G401.6 (cell line): ENCODE measurements at regions not wholly inside any gene's neighbourhood (a gene's known extent, or its start where the extent isn't known, plus 50 kb on each side); places are given as distances from the start of the nearest gene placed in this dataset.
A peak's percentile ranks its signal among the peaks of the same experiment; 100 is the strongest.
"Not testable (repeated sequence)": the region's sequence is repeated elsewhere in the genome, so short reads cannot be mapped to it uniquely, and the experiment has no call there.

ENCODE experiments used
- FAIRE-seq: peaks from 2 replicates; lab custom pipeline; 2012; peaks lifted over from hg19 to GRCh38; lab: Jason Lieb, UNC

DNA sequence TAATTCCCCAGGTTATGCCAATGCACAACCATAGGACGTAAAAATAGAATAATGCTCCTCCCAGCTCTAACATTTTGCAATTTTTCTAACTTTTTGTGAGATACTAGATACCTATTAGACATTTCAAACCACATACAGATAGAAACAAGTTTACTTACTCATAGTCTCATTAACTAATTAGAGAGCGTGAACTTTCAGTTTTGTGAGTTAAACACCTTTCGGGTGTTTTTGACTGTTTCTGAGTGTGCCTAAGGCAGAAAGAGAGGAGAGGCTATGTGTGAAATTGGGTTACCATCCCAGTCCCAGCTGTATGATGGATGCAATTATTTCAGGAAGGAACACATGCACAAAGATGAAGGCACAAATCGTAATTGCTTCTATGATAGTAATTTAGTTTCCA is 300.4 kb upstream of the POU1F1 start:
- FAIRE-seq, result no peak

DNA sequence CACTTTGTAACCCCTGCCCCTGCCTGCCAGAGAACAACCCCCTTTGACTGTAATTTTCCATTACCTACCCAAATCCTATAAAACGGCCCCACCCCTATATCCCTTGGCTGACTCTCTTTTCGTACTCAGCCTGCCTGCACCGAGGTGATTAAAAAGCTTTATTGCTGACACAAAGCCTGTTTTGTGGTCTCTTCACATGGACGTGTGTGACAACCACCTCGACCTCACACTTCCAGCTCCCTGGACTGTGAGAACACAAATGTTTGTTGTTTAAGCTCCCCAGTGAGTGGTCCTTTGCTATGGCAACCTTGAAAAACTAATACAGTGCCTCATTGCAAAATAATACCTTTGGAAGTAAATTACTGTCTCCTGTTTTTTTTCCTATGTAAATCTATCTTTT is 299.2 kb upstream of the POU1F1 start:
- FAIRE-seq, result no peak

- FAIRE-seq, result no peak
Measured at GRCh38 chr3:87568331-87568730, 291.9 kb upstream of the POU1F1 start.

GRCh38 chr3:87564438-87564837 is 288.1 kb upstream of the POU1F1 start:
- FAIRE-seq, result no peak

DNA sequence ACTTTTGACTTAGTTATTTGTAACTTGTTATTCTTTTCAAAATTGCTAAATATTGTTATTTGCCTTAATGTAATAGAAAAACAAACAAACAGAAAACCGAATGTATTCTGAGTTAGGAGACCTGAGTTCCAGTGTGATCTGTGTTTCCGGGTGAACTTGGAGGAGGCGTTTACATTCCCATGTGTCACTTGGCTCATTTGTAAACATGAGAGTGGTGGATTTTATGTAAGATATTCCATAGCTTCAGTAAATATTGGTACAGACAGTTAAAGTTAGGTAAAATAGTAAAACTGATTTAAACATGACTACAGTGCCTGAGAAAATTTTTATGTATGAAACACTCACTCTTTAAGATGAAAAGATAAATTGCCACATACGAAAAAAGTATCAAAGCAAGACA is 287.3 kb upstream of the POU1F1 start:
- FAIRE-seq, result no peak

GRCh38 chr3:87558492-87558891 is 282.1 kb upstream of the POU1F1 start:
- no peak for FAIRE-seq

GRCh38 chr3:87555290-87555689 is 278.9 kb upstream of the POU1F1 start:
- FAIRE-seq, result no peak

- no peak for FAIRE-seq
Measured at GRCh38 chr3:87553058-87553457, 276.7 kb upstream of the POU1F1 start.

DNA sequence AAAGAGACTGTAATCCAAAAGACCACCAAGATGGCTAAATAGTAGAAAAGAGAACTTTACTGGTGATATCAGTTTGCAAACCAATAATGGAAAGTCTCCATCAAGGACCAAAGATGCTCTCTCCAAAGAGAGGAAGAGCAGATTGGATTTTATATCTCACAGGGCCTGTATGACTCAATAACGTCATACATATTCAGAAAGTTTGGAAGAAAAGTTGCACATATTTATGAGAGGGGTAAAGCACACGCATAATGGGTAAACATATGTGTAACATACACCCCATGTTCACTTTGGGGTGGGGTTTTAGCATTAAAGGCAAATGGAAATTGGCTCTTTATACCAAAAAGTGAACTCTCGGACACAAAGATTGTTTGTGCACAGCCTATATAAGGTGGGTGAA is 274.5 kb upstream of the POU1F1 start:
- FAIRE-seq, result no peak

DNA sequence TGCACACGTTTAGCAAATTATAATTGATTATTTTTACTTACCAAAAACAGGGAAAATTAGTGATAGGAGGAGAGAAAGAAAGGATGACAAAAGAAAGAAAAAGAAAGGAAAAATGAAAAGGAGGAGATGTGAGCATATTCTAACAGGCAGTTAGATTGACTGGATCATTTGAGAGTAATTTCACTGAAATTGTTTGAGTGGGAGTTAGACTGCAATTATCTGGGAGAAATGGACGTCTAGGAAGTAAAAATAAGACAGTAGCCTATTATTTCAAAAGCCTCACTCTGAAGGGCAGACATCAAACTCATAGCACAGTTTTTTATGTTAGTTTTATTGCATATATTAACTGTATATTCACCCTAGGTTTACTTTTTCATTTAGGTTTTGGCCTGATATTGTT is 272.8 kb upstream of the POU1F1 start:
- no peak for FAIRE-seq

DNA sequence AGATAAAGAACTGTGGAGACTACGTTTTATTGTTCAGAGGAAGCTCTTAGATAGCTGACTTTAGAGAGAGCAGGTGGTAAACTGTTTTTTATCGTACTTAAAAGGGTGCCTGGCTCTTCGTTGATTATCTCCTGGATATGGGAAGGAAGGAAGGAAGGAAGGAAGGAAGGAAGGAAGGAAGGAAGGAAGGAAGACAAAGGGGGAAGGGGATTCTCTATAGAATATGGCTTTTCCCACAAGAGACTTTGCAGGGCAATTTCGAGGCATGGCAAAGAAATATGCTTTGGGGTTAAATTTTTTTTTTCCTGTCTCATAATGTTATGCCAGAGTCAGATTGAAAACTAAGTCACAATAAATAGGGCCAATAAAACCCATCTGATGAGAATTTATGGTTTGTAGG is 271.9 kb upstream of the POU1F1 start:
- FAIRE-seq, result no peak

- no peak for FAIRE-seq
Measured at GRCh38 chr3:87546216-87546615, 269.8 kb upstream of the POU1F1 start.

- FAIRE-seq, result not testable (repeated sequence)
Measured at GRCh38 chr3:87543408-87543807, 267.0 kb upstream of the POU1F1 start.

DNA sequence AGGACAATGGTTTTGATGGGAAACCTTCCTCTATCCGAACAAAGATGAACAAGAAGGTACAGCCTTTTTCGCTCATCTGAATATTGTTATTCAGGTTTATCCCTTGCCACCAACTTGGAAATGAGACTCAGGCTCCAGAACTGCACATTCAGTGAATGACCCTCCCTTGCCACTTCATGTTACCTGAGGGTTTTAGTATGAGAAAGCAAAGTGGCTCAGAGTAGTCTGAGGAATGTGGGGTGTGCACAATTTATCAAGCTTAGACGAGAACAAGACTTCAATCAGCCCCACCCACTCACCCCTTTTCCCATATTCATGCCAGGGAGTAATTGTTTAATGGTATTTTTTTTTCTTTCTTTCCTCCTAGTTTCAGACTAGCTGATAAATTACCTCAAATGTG is 265.3 kb upstream of the POU1F1 start:
- no peak for FAIRE-seq

DNA sequence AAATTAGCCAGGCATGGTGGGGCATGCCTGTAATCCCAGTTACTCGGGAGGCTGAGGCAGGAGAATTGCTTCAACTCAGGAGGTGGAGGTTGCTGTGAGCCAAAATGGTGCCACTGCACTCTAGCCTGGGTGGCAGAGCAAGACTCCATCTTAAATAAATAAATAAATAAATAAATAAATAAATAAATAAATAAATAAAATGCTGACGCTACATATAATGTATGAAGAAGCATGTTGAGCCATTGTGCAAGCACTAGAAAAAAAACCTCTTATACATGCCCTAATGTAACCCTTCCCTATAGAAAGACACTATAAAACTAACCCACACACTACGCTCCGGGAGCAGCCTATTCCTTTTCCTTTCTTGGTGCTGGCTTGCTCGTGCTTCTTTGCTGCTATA is 262.3 kb upstream of the POU1F1 start:
- FAIRE-seq, result not testable (repeated sequence)

DNA sequence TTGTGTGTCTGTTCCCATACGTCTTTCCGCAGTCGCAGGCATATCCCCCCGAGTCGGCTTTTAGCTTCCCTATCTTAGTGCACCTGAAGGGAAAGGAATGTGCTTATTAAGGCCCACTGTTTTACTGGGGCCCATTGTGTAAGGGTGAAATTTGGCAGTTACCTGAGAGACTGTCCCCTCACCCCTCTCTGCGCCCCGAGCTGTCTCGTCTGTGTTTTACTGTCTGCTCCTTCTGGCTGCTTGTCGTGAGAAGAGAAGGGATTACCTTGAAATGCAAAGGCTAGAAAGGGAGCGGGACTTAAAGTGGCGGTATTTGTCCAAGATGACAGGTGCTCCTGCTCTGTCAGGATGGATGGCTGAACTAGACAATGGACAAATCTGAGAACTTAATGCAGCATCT is 233.0 kb upstream of the POU1F1 start:
- no peak for FAIRE-seq

DNA sequence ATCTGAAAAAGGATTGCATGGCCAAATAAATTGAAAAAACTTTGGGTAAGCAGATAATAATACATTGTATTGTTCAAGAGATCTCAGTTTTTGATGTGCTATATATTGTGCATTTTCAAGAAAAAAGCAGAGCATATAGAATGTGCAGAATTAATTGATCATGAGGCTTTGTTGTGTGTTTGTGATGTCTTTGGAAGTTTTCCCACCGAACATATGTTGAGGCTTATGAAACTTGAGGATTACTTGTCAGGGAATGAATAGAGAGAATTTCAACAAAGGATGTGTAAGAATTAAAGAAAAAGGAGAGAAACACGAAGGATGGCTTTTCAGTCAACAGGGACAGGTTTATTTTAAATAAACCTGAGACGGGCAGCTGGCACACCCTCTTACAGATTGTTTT is 232.5 kb upstream of the POU1F1 start:
- FAIRE-seq, result no peak

DNA sequence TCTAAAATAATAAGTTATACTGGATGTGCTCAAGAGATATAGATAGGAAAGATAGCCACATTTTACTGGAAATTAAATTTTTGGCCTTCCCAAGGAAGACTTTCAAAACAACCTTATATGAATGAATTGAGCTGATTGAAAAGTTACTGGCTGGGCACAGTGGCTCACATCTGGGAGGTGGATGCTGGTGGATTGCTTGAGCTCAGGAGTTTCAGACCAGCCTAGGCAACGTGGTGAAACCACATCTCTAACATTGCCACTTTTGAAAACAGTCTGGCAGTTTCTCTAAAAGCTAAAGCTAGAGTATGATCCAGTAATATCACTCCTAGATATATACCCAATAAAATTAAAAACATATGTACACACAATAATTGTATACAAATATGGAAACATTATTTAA is 231.4 kb upstream of the POU1F1 start:
- FAIRE-seq, result no peak

- FAIRE-seq, result peak; percentile 81
Measured at GRCh38 chr3:87503900-87504498, 227.6 kb upstream of the POU1F1 start.

GRCh38 chr3:87501076-87501475 is 224.7 kb upstream of the POU1F1 start:
- FAIRE-seq, result no peak

GRCh38 chr3:87498358-87499080 is 222.1 kb upstream of the POU1F1 start:
- FAIRE-seq, result no peak

- no peak for FAIRE-seq
Measured at GRCh38 chr3:87495938-87496337, 219.6 kb upstream of the POU1F1 start.

DNA sequence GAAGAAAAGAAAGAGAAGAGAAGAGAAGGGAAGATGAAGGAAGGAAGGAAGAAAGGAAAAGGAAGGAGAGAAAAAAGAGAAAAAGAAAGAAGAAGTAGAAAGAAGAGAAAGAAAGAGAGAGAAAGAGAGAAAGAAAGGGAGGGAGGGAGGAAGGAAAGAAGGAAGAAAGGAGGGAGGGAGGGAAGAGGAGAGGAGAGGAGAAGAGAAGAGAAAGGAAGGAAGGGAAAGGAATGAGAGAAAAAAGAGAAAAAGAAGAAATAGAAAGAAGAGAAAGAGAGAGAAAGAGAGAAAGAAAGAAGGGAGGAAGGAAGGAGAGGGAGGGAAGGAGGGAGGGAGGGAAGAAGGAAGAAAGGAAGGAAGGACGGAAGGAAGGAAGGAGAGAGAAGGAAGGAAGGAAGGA is 217.9 kb upstream of the POU1F1 start:
- no peak for FAIRE-seq

- FAIRE-seq, result no peak
Measured at GRCh38 chr3:87491843-87492242, 215.5 kb upstream of the POU1F1 start.
